Spleen (tissue), 11 donors: ENCODE measurements at regions not wholly inside any gene's neighbourhood (a gene's known extent, or its start where the extent isn't known, plus 50 kb on each side); places are given as distances from the start of the nearest gene placed in this dataset.

Experiments used
- DNase-seq: peaks from one replicate; pipeline ENCODE4 v3.0.0-alpha.2; 2020
- H3K27ac ChIP-seq, 8 donors: fragments of 200-600 bp; sonication (generic) in 7 of 8; 1 replicate in 4 of 8; 2 replicates in 4 of 8; pipeline versions ENCODE4 v1.5.0 to v1.8.0; 2016 to 2021; ENCODE audit warnings: inconsistent platforms in 4 of 8, mild to moderate bottlenecking in 4 of 8, moderate library complexity in 1 of 8
- H3K27me3 ChIP-seq, 7 donors: fragments of 200-600 bp; sonication (generic) in 6 of 7; replicated peaks in 1 of 7; 1 replicate in 4 of 7; 2 replicates in 3 of 7; pipeline versions ENCODE4 v1.5.0 to v1.8.0; 2016 to 2021; ENCODE audit warnings: inconsistent platforms in 3 of 7, mild to moderate bottlenecking in 1 of 7
- H3K36me3 ChIP-seq, 6 donors: fragments of 200-600 bp; sonication (generic) in 5 of 6; 1 replicate in 4 of 6; 2 replicates in 2 of 6; pipeline versions ENCODE4 v1.5.0 to v1.8.0; 2016 to 2021; ENCODE audit warnings: inconsistent platforms in 2 of 6
- H3K4me1 ChIP-seq, 6 donors: fragments of 200-600 bp; sonication (generic) in 5 of 6; 1 replicate in 3 of 6; 2 replicates in 3 of 6; pipeline versions ENCODE4 v1.5.0 to v1.8.0; 2016 to 2021; ENCODE audit warnings: inconsistent platforms in 3 of 6
- H3K4me3 ChIP-seq, 8 donors: fragments of 200-600 bp; sonication (generic) in 7 of 8; 1 replicate in 4 of 8; 2 replicates in 4 of 8; pipeline versions ENCODE4 v1.5.0 to v1.8.0; 2016 to 2021; ENCODE audit warnings: inconsistent platforms in 4 of 8, mild to moderate bottlenecking in 4 of 8, moderate library complexity in 2 of 8
- H3K9me3 ChIP-seq, 8 donors: fragments of 200-600 bp; sonication (generic) in 7 of 8; 1 replicate in 4 of 8; 2 replicates in 4 of 8; pipeline versions ENCODE4 v1.5.0 to v1.8.0; 2016 to 2021; ENCODE audit warnings: inconsistent platforms in 4 of 8
- POLR2A ChIP-seq, 3 donors: fragments of 450-650 bp; IDR thresholded peaks; one replicate each; pipeline ENCODE4 v1.5.1; 2017; ENCODE audit warnings: antibody characterized with exemption in 3 of 3, mild to moderate bottlenecking in 1 of 3
- POLR2AphosphoS5 ChIP-seq, 3 donors: sonication (generic); formaldehyde crosslinking; IDR thresholded peaks; one replicate each; pipeline ENCODE4 v1.5.1; 2017; ENCODE audit warnings: antibody characterized with exemption in 3 of 3
- WGBS, 5 donors: extraction: QIAGEN DNeasy Blood & Tissue Kit in 3 of 5; methylation state at CpG; one replicate each; pipeline versions ENCODE4 v1.1.5 to v1.1.7; 2013 to 2018; 5-methylcytosine and 5-hydroxymethylcytosine counted together
- intact Hi-C: fragments of 100-400 bp; cut with DNase I; formaldehyde crosslinking; loops from one replicate; pipeline ENCODE4 v1.15.0; 2023; ENCODE audit warnings: low total_unique reads
- TF ChIP-seq, protein P1 (sequence below), 11 experiments: fragments of 200-600 bp in 7 of 11; fragments of 450-650 bp in 4 of 11; sonication (generic) in 4 of 11; IDR thresholded peaks in 8 of 11; conservative IDR thresholded peaks in 3 of 11; 1 replicate in 7 of 11; 2 replicates in 4 of 11; pipeline versions ENCODE4 v1.4.0 to v1.8.0; 2016 to 2021; ENCODE audit warnings: antibody characterized with exemption in 11 of 11, inconsistent platforms in 4 of 11, mild to moderate bottlenecking in 1 of 11
- donor health status: healthy with polysubstance abuse.
- donor health status: DM: no; HTN: no; CAD: no; lungs with moderate emphysema.
- donor health status: DM: no; HTN: no; CAD: no.
- donor health status: Bipolar disorder and iron deficiency.
- donor health status: healthy.
- donor health status: DM: no; HTN: no; CAD: no.
- donor health status: DM: yes; HTN: yes; CAD: no.

DNA sequence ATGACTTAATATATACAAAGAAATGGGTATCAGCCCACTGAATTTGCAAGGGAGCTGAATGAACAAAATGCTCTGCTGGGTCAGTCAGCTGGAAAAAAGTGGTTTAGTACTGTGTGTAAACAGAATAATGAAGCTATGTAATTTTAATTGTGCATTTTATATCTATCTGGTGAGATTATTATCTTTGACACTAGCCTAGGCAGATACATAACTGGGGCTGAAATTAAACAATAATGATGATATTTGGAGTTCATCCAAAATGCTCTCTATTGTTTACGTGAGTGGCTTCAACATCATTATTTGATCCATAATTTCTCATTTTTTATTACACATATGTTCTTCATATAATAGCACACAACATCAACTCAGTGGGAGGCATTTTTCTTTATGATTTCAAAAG is 208.5 kb upstream of the SNX7 start:
- TF ChIP-seq, protein P1, sequence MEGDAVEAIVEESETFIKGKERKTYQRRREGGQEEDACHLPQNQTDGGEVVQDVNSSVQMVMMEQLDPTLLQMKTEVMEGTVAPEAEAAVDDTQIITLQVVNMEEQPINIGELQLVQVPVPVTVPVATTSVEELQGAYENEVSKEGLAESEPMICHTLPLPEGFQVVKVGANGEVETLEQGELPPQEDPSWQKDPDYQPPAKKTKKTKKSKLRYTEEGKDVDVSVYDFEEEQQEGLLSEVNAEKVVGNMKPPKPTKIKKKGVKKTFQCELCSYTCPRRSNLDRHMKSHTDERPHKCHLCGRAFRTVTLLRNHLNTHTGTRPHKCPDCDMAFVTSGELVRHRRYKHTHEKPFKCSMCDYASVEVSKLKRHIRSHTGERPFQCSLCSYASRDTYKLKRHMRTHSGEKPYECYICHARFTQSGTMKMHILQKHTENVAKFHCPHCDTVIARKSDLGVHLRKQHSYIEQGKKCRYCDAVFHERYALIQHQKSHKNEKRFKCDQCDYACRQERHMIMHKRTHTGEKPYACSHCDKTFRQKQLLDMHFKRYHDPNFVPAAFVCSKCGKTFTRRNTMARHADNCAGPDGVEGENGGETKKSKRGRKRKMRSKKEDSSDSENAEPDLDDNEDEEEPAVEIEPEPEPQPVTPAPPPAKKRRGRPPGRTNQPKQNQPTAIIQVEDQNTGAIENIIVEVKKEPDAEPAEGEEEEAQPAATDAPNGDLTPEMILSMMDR (IDR thresholded peaks at IDR 0.05 in 8 of 11, conservative IDR thresholded peaks at IDR 0.05 in 3 of 11): no peak
- no peaks in the 10 kb centered on the region for H3K4me1 ChIP-seq
- no peaks in the 10 kb centered on the region for H3K9me3 ChIP-seq
- intact Hi-C loops: no loop called here
- no peak overlapping the region for H3K27ac ChIP-seq
- H3K4me3 ChIP-seq: no peak overlapping the region
- no peak for DNase-seq
- H3K36me3 ChIP-seq: no peaks in the 10 kb centered on the region
- WGBS, 5 donors: 77 to 87% (median 87%) methylated on average over 1 of the region's 1 CpG
- H3K27me3 ChIP-seq: no peaks in the 10 kb centered on the region

DNA sequence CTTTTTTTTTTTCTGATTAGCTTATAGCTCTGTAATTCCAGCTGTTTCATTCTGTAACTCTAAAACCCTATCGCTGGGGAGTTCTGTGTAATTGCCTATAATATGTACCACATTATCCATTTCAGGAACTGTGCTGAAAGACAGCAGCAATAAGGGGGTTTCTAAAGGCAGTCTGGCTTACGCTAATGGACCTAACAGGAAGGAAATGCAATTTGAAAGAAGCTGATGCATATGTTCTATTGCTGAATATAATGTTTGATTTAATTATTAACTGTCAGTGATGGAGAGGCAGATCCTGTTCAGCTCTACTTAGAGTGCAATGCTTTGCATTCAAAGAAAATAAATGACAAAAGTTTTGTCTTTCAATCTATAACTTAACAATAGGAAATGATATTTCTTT is 209.4 kb upstream of the SNX7 start:
- Histone ChIP-seq H3K27ac (no peak overlapping the region), H3K9me3 (peaks cover 0 to 8% (median 4%) of the 10 kb centered on the region in 8 donors), H3K36me3 (no peaks in the 10 kb centered on the region), H3K27me3 (no peaks in the 10 kb centered on the region), H3K4me1 (no peaks in the 10 kb centered on the region), H3K4me3 (no peak overlapping the region)
- intact Hi-C loops: no loop called here
- 16 to 36% (median 20%) methylated on average over 2 of the region's 2 CpGs for WGBS, 5 donors
- TF ChIP-seq POLR2A (IDR thresholded peaks at IDR 0.05) (no peak), POLR2AphosphoS5 (IDR thresholded peaks at IDR 0.05) (no peak)
- TF ChIP-seq, protein P1 (IDR thresholded peaks at IDR 0.05 in 8 of 11, conservative IDR thresholded peaks at IDR 0.05 in 3 of 11): no peak
- DNase-seq: no peak

DNA sequence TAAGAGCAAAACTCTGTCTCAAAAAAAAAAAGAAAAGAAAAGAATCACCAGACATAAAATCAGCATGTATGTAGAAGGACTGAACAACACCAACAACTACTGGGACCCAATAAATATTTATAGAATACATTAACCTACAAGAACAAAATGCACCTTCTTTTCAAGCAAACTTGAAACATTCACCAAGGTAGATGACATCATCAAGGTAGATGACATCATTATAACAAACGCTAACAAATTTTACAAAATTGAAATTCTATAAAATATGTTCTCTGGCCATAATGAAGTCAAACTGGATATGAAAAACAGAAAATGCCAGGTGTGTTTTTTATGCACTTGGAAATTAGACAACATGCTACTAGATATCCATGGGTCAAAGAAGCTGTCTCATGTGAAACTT is 220.2 kb upstream of the SNX7 start:
- Histone ChIP-seq H3K4me3 (no peak overlapping the region), H3K9me3 (no peaks in the 10 kb centered on the region), H3K27me3 (no peaks in the 10 kb centered on the region), H3K4me1 (no peaks in the 10 kb centered on the region), H3K36me3 (no peaks in the 10 kb centered on the region), H3K27ac (no peak overlapping the region)
- 83 to 100% (median 96%) methylated on average over 1 of the region's 1 CpG for WGBS, 5 donors
- intact Hi-C loops: no loop called here
- TF ChIP-seq POLR2AphosphoS5 (IDR thresholded peaks at IDR 0.05) (no peak), POLR2A (IDR thresholded peaks at IDR 0.05) (no peak)
- TF ChIP-seq, protein P1 (IDR thresholded peaks at IDR 0.05 in 8 of 11, conservative IDR thresholded peaks at IDR 0.05 in 3 of 11): no peak
- no peak for DNase-seq

DNA sequence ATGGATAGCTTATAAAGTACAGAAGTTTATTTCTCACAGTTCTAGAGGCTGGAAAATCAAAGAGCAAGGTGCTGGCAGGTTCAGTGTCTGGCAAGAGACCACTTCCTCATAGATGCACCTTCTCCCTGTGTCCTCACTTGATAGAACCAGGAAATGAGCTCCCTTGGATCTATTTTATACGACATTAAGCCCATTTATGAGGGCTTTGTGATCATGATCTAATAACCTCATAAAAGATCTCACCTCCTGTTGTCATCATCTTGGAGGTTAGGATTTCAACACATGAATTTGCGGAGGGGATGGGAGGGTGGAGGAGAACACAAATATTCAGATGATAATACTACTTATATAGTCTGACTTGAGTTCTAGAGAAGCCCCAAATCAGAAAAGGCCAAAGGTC is 222.1 kb upstream of the SNX7 start:
- H3K36me3 ChIP-seq: no peaks in the 10 kb centered on the region
- no peak for DNase-seq
- intact Hi-C loops: no loop called here
- WGBS, 5 donors: 82 to 94% (median 86%) methylated on average over 2 of the region's 2 CpGs
- H3K27ac ChIP-seq: no peak overlapping the region
- TF ChIP-seq, protein P1 (IDR thresholded peaks at IDR 0.05 in 8 of 11, conservative IDR thresholded peaks at IDR 0.05 in 3 of 11): no peak
- no peak for TF ChIP-seq POLR2A (IDR thresholded peaks at IDR 0.05)
- TF ChIP-seq POLR2AphosphoS5 (IDR thresholded peaks at IDR 0.05): no peak
- H3K27me3 ChIP-seq: no peaks in the 10 kb centered on the region
- no peak overlapping the region for H3K4me3 ChIP-seq
- no peaks in the 10 kb centered on the region for H3K4me1 ChIP-seq
- H3K9me3 ChIP-seq: no peaks in the 10 kb centered on the region
